Sigmoid colon (tissue), 4 donors: ENCODE measurements at regions not wholly inside any gene's neighbourhood (a gene's known extent, or its start where the extent isn't known, plus 50 kb on each side); places are given as distances from the start of the nearest gene placed in this dataset.

Experiments
- CTCF ChIP-seq, 4 experiments: fragments of 450-650 bp in 3 of 4; fragments of 200-600 bp in 1 of 4; IDR thresholded peaks; one replicate each; pipeline ENCODE4 v1.5.1; 2016 to 2019; ENCODE audit warnings: antibody characterized with exemption in 4 of 4, mild to moderate bottlenecking in 3 of 4, moderate library complexity in 2 of 4
- EP300 ChIP-seq, 4 donors: sonication (generic); formaldehyde crosslinking; IDR thresholded peaks; one replicate each; pipeline ENCODE4 v1.6.1; 2017; ENCODE audit warnings: antibody characterized with exemption in 4 of 4
- POLR2A ChIP-seq, 2 donors: fragments of 450-650 bp; IDR thresholded peaks; one replicate each; pipeline ENCODE4 v1.6.1; 2016; ENCODE audit warnings: antibody characterized with exemption in 2 of 2, mild to moderate bottlenecking in 2 of 2, moderate library complexity in 2 of 2
- POLR2AphosphoS5 ChIP-seq, 4 donors: sonication (generic); formaldehyde crosslinking; IDR thresholded peaks; one replicate each; pipeline ENCODE4 v1.6.1; 2017; ENCODE audit warnings: antibody characterized with exemption in 4 of 4

DNA sequence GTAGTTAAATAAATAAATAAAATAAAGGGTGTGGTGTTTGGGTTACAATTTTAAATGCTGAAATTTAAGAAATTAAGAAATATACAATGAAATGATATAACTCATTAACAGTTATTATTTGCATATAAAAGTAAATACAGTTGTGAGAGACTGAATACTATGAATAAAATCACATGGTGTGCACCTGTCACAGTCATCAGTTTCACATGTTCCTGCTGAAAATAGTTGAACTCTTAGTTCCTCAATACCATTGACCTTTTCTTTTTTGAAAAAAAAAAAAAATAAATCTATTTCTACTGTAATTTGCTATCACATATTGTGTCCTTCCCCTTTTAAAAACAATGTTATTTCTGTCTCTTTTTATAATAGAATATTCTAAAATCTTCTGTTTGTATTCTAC, 130.9 kb upstream of the CHD1 start:
- TF ChIP-seq CTCF (IDR thresholded peaks at IDR 0.05), result no peak
- TF ChIP-seq EP300 (IDR thresholded peaks at IDR 0.05), result no peak
- TF ChIP-seq POLR2A (IDR thresholded peaks at IDR 0.05), result no peak
- no peak for TF ChIP-seq POLR2AphosphoS5 (IDR thresholded peaks at IDR 0.05)
